HG02759 (cell line): ENCODE measurements at regions not wholly inside any gene's neighbourhood (a gene's known extent, or its start where the extent isn't known, plus 50 kb on each side); places are given as distances from the start of the nearest gene placed in this dataset.

ENCODE experiments used
- ATAC-seq: cut with Tn5 transposase; IDR thresholded peaks from one replicate; pipeline ENCODE4 v1.9.1; 2021; ENCODE audit warnings: mild to moderate bottlenecking, moderate library complexity; ENCODE audit not compliant: unreplicated experiment

DNA sequence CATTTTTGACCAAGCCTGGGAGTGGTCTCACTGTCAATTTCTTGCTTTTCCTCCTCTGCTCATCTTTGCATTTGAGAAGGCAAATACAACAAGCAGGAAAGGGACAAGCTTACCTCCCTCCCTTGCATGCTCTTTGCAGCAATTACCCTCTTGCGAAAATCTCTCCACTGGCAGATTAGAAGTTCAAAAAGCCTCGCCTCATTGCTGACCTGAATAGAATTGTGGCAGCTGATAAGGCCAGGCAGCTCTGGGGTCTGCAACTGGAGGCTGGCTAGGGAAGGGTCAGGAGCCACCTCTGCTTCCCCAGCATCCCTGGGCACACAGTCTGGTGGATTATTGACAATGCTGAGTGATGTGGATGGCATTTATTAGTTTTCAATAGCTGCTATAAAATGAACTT lies 362.3 kb upstream of the KIF2A start:
- no peak for ATAC-seq

DNA sequence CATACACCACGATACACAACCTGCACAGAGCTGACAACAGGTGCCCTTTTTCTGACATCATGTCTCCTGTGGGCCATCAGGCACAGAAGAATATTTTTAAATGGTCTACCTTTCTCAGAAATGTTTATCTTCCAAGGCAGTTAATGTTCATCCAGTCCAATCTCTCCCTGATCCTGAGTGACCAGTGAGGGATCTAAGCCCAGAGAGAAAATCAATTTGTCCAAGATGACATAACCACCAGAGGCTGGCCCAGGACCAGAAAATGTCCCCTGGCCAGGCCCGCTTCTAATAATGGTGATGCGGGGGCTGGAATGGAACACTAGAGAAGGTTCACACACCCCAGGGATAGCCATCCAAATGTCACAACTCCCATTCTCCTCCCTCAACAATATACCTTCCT lies 357.9 kb upstream of the KIF2A start:
- no peak for ATAC-seq

DNA sequence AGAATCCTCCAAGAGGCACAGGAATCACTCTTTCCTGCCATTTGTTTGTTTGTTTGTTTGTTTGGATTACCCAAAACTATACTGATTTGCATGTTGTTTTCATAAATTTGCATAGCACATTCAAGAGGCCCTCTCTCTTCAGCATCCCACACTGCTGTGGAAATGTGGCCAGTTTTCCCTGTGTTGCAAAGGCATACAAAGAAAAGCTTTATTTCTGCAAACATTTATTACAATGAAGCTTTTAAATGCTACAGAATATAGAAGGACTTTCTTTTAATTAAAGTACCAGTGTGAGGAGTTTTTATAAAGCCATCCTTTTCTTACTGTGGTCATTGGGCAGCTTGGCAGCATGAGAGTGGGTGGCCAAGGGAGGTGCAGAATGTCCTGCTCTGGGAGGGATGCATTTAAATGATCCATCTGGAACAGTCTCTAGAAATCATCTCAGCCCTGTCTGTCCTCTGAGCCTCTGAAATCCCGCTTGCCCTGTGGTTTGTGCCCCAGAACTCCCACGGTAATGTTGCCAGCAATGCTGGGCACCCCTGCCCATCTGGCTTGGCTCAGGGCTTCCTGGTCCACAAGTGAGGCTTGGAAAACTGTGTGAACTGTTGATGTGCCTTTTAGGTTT lies 356.8 kb upstream of the KIF2A start:
- no peak for ATAC-seq

DNA sequence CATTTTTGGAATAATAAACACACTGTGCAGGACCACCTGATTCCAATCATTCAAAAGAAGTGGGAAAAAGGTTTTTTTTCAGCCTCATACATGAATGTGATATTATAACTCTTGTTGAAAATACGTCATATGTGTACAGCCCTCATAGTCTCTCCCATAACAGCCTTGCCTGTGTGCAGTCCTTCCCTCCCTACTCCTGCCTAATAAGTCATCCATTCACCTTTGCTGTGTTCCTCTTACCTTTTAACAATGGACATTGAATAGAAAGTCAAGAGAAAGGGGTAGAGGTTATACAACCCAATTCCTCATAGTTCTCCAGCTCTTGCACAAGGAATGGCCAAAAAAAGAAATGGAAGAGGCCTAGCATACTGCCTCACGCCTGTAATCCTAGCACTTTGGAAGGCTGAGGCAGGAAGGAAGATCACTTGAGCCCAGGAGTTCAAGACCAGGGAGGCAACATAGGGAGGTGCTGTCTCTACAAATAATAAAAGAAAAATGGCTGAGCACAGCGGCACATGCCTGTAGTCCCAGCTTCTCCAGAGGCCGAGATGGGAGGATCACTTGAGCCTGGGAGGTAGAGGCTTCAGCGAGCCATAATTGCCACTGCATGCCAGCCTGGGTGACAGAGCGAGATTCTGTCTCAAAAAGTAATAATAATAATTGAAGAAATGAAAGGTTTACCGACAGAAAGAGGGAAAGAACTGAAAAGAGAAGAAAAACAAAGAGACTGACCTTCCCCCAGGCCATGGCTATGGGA lies 356.1 kb upstream of the KIF2A start:
- ATAC-seq = no peak

DNA sequence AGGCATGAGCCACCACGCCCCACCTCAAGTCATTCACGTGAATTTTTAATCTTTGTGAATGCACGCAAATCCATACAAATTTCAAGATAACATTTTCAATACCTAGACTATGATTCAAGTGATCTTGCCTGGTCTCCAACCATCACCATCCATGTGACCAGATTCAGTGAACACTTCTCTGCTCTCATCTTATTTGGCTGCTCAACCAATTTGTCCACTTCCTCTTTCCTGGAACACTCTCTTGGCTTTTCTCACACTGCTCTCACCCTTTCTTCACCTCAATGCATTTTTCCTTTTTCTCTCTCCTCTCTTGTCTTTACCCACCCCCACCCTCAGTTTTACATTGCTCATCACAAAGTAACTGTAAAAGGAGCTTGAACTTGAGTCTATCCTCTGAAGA lies 354.7 kb upstream of the KIF2A start:
- ATAC-seq = no peak

DNA sequence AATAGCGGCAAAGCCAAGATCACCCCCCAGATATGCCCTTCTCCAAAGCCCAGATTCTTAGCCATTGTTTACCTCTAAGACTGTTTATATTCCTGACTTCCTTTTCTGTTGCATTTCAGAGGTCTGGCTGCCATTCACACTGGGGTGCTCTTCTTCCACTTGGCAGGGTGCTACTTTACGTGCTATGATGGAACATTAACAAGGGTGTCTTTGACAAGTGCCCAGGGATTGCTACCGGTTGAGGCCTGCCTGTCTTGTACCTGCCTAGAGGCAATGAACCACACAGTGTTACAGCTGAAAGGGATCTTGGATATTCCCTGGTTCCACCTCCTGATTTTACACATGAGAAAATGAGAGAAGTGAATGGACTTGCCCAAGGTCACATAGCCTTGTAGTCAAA lies 352.1 kb upstream of the KIF2A start:
- ATAC-seq = no peak

DNA sequence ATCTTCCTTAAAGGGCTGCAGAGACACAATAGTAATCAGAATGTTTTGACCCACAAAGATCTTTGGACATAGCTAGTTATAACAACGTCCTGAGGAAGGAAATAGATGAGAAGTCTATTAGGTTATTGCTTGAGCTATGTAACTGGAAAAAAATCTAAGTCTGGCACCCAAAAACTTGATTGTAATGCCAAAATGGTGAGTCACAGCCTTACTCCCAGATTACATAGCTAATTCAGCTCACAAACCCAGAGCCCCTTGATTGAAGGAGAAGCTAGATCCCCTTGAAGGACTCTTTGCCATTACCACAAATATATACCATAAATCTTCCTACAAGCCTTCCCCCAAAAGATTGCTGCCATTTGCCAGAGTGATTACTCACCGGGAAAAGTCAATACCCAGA lies 341.8 kb upstream of the KIF2A start:
- no peak for ATAC-seq

DNA sequence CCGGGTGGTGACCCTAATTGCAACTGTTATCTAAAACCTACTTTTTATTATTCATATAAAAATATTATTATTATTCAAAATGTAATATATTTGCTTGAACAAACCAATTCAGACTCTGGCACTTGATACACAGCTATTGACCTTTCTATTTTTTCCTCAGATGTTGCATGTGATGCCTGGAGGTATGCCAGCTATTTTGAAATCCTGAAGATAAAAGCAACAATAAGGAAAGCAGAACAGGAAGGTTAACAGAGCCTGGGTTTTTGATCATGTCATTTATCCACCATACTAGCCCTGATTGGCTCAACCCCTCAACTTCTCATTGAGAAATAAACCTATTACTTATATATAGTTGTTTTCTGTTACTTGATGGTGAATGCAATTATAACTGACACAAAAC lies 340.9 kb upstream of the KIF2A start:
- no peak for ATAC-seq

DNA sequence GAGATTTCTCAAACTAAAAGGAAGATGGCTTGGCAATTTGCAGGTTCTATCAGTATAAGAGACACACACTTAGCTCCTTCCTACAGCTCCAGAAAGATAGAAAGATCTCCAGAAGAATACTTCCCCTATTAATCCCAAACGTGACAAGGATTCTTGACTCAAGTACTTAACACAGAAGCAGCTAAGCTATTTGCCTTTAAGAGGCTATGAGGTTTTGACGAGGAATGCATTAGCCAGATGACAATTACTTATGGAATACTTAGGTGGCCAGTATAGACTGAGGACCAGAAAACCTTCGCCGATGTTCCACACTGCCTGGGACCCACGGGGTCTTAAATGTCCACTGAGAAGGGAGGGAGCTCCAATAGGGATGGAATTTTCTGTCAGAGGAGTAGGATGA lies 340.5 kb upstream of the KIF2A start:
- no peak for ATAC-seq

DNA sequence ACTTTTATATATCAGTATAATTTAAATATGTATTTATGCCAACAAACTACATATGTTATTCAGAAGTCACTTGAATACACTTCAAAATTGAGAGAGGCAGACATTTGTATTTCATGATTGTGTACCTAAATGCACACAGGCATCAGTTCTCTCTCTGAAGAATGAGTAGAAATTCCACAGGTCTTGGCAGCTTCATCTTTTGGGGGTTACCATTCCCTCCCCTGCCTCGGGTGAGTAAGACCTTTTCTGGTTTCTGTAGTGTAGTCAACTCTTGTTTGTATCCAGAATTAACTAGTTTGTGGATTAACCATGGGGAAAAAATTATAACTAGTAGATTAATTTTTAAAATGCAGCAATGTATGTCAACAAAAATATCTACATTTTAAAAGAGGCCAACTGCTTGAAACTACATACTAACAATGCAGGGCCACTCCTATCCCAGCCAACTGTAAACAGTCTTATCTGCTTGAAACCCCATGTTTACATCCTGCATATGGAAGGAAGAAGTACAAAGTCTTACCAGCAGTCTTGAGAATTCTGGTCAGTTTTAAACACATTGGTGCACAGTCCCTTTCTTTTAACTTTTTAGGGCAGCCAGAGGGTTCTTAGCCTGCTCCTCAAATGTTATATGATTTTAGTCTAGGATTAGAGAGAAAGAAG lies 339.6 kb upstream of the KIF2A start:
- ATAC-seq = no peak

DNA sequence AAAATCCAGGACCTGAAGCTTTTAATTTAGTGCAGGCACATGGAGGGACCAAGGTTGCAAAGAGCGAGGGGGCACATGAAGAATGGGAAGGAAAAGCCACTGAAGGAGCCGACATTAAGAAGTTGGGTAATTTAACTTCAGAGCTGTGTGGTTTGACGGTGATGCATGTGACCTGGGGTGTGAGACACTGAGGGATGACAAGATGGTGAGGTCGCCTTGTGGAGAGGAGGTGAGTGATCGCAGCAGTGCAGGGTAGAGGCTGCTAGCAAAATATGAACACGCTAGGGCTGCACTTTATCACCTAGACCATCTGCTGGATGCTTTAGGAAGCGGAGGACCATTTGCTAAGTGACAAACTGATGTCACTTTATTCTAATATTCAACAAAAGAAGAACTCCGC lies 339.0 kb upstream of the KIF2A start:
- ATAC-seq = no peak

DNA sequence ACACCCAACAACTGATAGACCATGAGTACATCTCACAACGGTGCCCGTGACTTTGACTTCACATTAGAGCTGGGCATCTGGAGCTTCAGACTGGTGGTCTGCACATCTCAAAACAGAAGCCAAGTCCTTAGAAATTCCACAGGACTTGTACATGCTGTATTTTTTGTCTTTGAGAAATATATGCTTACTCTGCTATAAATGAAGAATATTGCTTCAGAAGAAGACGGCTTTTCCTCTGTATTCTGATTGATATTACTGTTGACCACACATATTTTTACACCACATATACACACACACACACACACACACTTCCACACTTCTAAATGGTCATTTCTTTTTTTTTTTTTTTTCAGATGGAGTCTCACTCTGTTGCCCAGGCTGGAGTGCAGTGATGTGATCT lies 338.3 kb upstream of the KIF2A start:
- no peak for ATAC-seq

DNA sequence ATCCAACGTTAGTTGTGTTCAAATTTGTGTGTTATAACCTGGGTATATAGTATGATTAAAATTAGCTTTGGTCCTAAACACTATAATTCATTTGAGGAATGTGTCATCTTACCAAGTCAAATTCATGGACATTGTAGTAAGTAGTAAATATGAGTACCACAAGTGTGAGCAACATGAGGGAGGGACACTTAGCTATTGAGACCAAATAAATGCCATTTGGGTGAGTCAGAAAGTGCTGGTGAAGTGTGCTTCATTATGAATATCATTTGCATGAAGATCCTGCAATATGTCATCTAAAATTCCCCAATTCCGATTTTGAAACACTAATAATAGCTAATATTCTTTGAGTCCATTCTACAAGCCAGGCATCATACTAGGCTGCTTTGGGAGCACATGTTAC lies 336.7 kb upstream of the KIF2A start:
- ATAC-seq = no peak

DNA sequence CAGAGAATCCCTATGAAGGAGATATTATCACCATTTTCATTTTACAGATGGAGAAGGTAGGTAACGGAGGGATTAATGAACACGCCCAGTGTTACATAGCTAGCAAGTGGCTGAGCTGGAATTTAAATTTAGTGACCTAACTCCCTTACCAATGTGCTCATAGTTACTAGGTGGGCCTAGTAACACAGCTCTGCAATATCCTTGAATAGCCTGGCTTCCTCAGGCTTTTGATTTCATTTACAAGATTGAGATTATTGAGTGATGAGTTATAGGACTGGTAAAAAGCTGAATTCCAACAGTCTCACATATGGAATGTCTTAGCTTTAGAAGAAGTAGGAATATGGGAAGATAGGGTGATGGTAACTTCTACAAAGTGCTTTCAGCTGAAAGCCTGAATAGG lies 336.3 kb upstream of the KIF2A start:
- no peak for ATAC-seq

DNA sequence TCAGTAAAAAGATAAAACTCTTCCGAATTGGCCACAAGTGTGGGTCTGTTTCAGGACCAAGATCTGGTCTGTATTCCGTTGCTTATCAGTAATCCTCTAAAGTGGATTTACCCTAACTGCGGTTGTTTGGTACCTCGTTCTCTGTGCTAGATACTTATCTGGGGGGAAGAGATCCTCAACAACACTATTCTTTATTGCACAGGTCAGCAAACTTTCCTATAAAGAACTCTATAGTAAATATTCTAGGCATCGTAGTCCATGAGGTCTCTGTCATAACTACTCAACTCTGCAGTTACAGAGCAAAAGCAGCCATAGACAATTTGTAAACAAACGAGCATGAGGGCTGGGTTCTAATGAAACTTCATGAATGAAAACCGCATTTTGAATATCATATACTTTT lies 335.8 kb upstream of the KIF2A start:
- ATAC-seq = no peak

DNA sequence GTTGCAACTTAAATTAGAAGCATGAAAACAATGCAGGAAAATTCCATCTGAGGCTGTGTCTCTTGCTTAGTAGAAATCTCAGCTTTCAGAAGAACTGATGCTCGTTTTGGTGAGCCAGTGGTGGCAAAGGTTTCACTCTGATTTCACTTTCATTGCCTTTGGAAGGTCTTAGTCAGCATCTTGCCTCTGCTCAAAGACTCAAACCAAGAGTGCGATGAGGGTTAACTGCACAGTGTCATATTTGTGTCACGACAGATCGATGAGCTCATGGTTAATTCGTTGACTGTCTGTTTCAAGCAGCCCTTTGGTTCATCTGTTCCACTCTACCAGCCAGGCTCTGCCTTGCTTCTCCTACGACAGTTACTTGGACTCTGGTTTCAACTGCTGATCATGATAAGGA lies 331.3 kb upstream of the KIF2A start:
- peak; percentile 44 for ATAC-seq

DNA sequence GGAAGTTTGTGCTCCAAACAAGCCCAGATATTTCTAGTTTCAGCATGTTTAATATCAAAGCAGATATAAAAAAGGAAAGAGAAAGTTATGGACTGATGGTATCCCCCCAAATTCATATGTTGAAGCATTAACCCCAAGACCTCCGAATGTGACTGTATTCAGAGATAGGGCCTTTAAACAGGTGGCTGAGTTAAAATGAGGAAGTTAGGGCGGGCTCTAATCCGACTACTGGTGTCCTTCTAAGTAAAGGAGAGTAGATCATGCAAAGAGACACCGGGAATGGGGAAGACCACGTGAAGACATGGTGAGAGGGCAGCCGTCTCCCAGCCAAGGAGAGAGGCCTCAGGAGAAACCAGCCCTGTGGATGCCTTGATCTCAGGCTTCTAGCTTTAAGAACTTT lies 324.1 kb upstream of the KIF2A start:
- ATAC-seq = no peak

DNA sequence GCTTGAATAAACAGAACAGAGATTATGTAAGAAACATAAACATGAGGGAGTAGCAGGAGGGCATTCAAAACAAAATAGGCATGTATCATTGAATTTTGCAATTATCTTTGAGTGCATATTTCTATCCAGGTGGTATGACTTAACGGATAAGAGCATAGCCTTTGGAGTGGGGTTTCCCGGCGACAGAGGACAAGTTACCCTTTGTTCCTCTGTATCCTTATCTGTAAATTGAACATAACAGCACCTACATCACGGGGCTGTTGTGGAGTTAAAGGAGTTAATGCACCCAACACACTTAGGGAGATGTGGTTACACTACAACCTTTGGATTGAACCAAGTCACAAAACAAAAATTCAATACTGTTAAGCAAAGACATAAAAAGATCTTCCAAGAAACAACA lies 314.6 kb upstream of the KIF2A start:
- ATAC-seq = no peak

DNA sequence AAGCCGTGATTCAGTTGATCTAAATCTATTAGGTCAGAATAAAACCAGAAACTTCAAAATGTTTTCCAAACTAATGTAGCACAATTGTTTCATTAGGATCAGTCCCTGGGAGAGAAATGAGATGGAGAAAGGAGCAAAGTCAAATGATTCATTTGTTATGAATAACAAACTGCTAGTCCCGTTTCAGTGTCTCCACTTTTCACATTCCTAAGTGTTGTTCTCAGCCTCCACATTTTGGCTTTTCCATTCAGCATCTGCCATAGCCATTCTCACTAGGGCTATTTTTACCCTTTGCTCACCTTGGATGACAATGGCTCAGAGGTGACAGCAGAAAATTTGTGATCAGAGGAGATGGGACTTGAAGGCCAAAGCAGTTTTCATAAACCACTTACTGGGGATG lies 314.1 kb upstream of the KIF2A start:
- no peak for ATAC-seq

DNA sequence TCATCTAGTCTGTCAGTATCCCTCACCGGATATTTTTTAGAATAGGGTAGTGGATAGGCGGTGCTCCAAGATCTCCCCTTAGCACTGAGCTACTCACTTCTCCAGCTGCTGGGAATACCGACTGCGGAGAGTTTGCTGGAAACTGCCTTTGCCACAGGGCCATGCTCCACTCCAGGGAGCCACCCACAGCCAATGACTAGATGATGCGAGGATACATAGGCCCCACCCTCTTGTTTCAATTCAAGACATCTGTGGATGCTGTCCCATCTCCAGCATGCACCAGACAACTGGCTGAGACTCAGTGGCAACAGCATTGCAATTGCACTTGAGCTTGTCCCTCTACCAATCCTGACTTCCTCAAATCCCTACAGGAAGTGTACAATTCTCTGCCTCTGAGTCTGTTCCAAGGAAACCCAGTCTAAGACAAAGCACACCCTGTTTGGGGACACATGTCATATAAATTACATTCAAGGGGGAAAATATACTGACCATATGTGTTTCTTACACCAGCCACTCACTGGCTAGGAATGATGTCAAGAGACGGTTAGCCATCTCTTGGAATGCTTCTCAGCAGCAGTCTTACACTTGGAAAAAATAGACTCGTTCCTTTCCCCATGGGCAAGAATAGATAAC lies 312.6 kb upstream of the KIF2A start:
- no peak for ATAC-seq

DNA sequence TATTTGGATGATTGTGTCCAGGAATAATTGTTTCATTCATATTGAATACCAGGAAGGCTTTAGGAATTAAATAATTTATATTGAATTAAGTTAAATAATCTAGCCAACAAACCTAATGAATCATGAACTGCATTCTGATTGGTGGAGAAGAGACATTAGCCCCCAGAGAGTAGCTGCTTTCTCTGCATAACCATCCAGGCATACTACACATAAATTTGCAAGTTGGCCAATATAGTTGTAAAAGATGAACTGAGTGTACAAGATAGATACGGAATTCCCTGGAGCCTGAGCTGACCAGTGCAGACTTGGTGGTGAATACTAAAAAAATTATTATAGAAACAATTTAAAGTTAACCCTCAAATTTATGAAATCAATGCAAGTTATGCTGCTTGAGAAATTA lies 311.8 kb upstream of the KIF2A start:
- no peak for ATAC-seq

DNA sequence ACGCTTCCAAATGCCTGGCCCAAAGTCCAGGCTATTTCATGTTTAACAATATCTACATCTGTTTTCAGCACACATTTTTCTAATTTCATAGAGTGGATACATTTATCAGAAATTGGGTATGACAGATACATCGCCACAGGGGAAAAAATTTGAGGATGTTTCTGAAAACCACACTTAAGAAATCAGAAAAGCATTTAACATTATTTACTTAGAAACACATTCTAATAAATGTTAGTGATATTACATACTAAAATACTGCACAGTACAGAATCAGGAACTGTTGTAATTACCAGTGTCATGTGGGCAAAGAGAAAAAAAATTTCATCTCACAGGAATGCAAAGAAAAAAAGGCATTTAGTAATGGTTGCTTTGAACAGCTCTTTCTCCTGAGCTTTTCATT lies 310.5 kb upstream of the KIF2A start:
- ATAC-seq = no peak
